MCF 10A (cell line): ENCODE measurements at regions not wholly inside any gene's neighbourhood (a gene's known extent, or its start where the extent isn't known, plus 50 kb on each side); places are given as distances from the start of the nearest gene placed in this dataset.
A peak's percentile ranks its signal among the peaks of the same experiment; 100 is the strongest.

Source experiments
- BruUV-seq: library from RNA; stranded (reverse); fragments of 400-500 nt; replicated peaks from 2 replicates; lab custom pipeline; 2021; lab: Mats Ljungman, UMichigan
- CTCF ChIA-PET: fragments of 300-600 bp; sonication (Branson Sonifier 250); formaldehyde crosslinking; extraction: SDS; loops from one replicate; lab custom pipeline; 2021; ENCODE audit warnings: antibody characterized with exemption, inconsistent platforms; lab: Yijun Ruan, JAX
- POLR2A ChIA-PET: fragments of 300-600, 350-650 bp; sonication (Branson Sonifier 250); formaldehyde crosslinking; extraction: SDS; loops from one replicate; lab custom pipeline; 2020; ENCODE audit warnings: antibody characterized with exemption, inconsistent platforms; lab: Yijun Ruan, JAX
- DNase-seq: peaks from one replicate; pipeline ENCODE4 v3.0.0-alpha.2; 2018; ENCODE audit not compliant: unreplicated experiment
- H3K27ac Mint-ChIP-seq: one replicate; pipeline ENCODE4 v1.8.0; 2022; ENCODE audit warnings: mild to moderate bottlenecking, low read depth, mixed read lengths; ENCODE audit not compliant: unreplicated experiment
- H3K27me3 Mint-ChIP-seq: one replicate; pipeline ENCODE4 v1.8.0; 2022; ENCODE audit warnings: mixed read lengths; ENCODE audit not compliant: insufficient read depth, unreplicated experiment
- H3K36me3 Mint-ChIP-seq: one replicate; pipeline ENCODE4 v1.8.0; 2022; ENCODE audit warnings: mild to moderate bottlenecking, moderate library complexity, mixed read lengths; ENCODE audit not compliant: insufficient read depth, unreplicated experiment
- H3K4me1 Mint-ChIP-seq: one replicate; pipeline ENCODE4 v1.8.0; 2022; ENCODE audit warnings: mixed read lengths; ENCODE audit not compliant: insufficient read depth, unreplicated experiment
- H3K4me3 Mint-ChIP-seq: one replicate; pipeline ENCODE4 v1.8.0; 2022; ENCODE audit warnings: mild to moderate bottlenecking, moderate library complexity, mixed read lengths; ENCODE audit not compliant: unreplicated experiment
- H3K9me3 Mint-ChIP-seq: one replicate; pipeline ENCODE4 v1.8.0; 2022; ENCODE audit warnings: mixed read lengths; ENCODE audit not compliant: unreplicated experiment
- CTCF ChIP-seq: fragments of 200-600 bp; IDR thresholded peaks from one replicate; pipeline ENCODE4 v1.8.0; 2022; ENCODE audit warnings: antibody characterized with exemption, mild to moderate bottlenecking; ENCODE audit not compliant: unreplicated experiment
- intact Hi-C: fragments of 100-400 bp; cut with micrococcal nuclease; formaldehyde crosslinking; loops from 2 replicates; pipeline ENCODE4 v1.14.1; 2022

GRCh38 chr13:33758113-33758512 is 59.8 kb upstream of the RFC3 start:
- H3K4me1 Mint-ChIP-seq: no peaks in the 10 kb centered on the region
- no peak overlapping the region for H3K27ac Mint-ChIP-seq
- DNase-seq: no peak
- ChIA-PET POLR2A (no interaction called here), CTCF (no interaction called here)
- H3K27me3 Mint-ChIP-seq: no peaks in the 10 kb centered on the region
- BruUV-seq: no TSS peak
- H3K4me3 Mint-ChIP-seq: no peak overlapping the region
- TF ChIP-seq CTCF: no peak
- no peaks in the 10 kb centered on the region for H3K9me3 Mint-ChIP-seq
- no peaks in the 10 kb centered on the region for H3K36me3 Mint-ChIP-seq
- intact Hi-C loops: no loop called here

- POLR2A ChIA-PET: interaction anchor here (0.8 kb wide), 1 partner anchor 131 kb away, joined by 3 read pairs; no protein-coding TSS in a partner anchor
- CTCF ChIA-PET: interaction anchor here (0.6 to 1.1 kb wide), 4 partner anchors 9 to 316 kb away, joined by 3 to 5 read pairs (median 3); no protein-coding TSS in a partner anchor
- no peak overlapping the region for H3K4me3 Mint-ChIP-seq
- TF ChIP-seq CTCF: no peak
- H3K4me1 Mint-ChIP-seq: no peaks in the 10 kb centered on the region
- H3K9me3 Mint-ChIP-seq: no peaks in the 10 kb centered on the region
- H3K36me3 Mint-ChIP-seq: no peaks in the 10 kb centered on the region
- intact Hi-C loops: no loop called here
- BruUV-seq: no TSS peak
- no peak overlapping the region for H3K27ac Mint-ChIP-seq
- no peaks in the 10 kb centered on the region for H3K27me3 Mint-ChIP-seq
- peak; percentile 12 for DNase-seq
These were observed 56.2 kb upstream of the RFC3 start for GRCh38 chr13:33761740-33762139.

GRCh38 chr13:33763021-33763420 is 54.9 kb upstream of the RFC3 start:
- Mint-ChIP-seq H3K9me3 (no peaks in the 10 kb centered on the region), H3K36me3 (no peaks in the 10 kb centered on the region), H3K27ac (no peak overlapping the region), H3K4me1 (no peaks in the 10 kb centered on the region), H3K4me3 (no peak overlapping the region), H3K27me3 (no peaks in the 10 kb centered on the region)
- no peak for TF ChIP-seq CTCF
- intact Hi-C loops: no loop called here
- CTCF ChIA-PET: no interaction called here
- POLR2A ChIA-PET: interaction anchor here (0.6 to 1.0 kb wide), 3 partner anchors 10 to 286 kb away, joined by 3 to 5 read pairs (median 3); partner anchors contain the start of gene RFC3
- DNase-seq: no peak
- no TSS peak for BruUV-seq

- no peak for TF ChIP-seq CTCF
- no peaks in the 10 kb centered on the region for H3K9me3 Mint-ChIP-seq
- H3K4me3 Mint-ChIP-seq: no peak overlapping the region
- H3K27me3 Mint-ChIP-seq: no peaks in the 10 kb centered on the region
- no peak overlapping the region for H3K27ac Mint-ChIP-seq
- ChIA-PET CTCF (interaction anchor here (1.2 kb wide), 1 partner anchor 40 kb away, joined by 3 read pairs; no protein-coding TSS in a partner anchor), POLR2A (interaction anchor here (0.6 to 0.7 kb wide), 2 partner anchors 393 to 513 kb away, joined by 3 read pairs; no protein-coding TSS in a partner anchor)
- H3K4me1 Mint-ChIP-seq: no peaks in the 10 kb centered on the region
- DNase-seq: peak; percentile 59
- intact Hi-C loops: no loop called here
- no peaks in the 10 kb centered on the region for H3K36me3 Mint-ChIP-seq
- BruUV-seq: no TSS peak
These were observed 53.2 kb upstream of the RFC3 start for GRCh38 chr13:33764716-33765115.
